Cardiac muscle cell (in vitro differentiated cells and primary cell): ENCODE measurements at regions not wholly inside any gene's neighbourhood (a gene's known extent, or its start where the extent isn't known, plus 50 kb on each side); places are given as distances from the start of the nearest gene placed in this dataset.

ENCODE experiments used
- DNase-seq, 2 donors: peaks; one replicate each; pipeline versions ENCODE4 v3.0.0 to v3.0.0-alpha.2; 2010 to 2017; ENCODE audit warnings: low read depth in 1 of 2, low spot score in 1 of 2
- H3K27ac ChIP-seq: fragments of 200-600 bp; sonication (generic); 2 replicates; pipeline ENCODE4 v1.5.1; 2016
- H3K27me3 ChIP-seq: fragments of 200-600 bp; sonication (generic); 2 replicates; pipeline ENCODE4 v1.6.0; 2016; ENCODE audit warnings: control low read depth
- H3K36me3 ChIP-seq: fragments of 200-600 bp; sonication (generic); 2 replicates; pipeline ENCODE4 v1.5.1; 2016; ENCODE audit warnings: control low read depth
- H3K4me1 ChIP-seq: fragments of 200-600 bp; sonication (generic); 2 replicates; pipeline ENCODE4 v1.8.1; 2017; ENCODE audit warnings: low read depth, mild to moderate bottlenecking, mixed run types
- H3K4me3 ChIP-seq: fragments of 200-600 bp; sonication (generic); 2 replicates; pipeline ENCODE4 v1.5.1; 2016; ENCODE audit warnings: mild to moderate bottlenecking
- H3K9me3 ChIP-seq: fragments of 200-600 bp; sonication (generic); 2 replicates; pipeline ENCODE4 v1.5.1; 2017; ENCODE audit warnings: low read depth, mild to moderate bottlenecking, control low read depth
- TF ChIP-seq, protein P1 (sequence below): IDR thresholded peaks from 2 replicates; pipeline ENCODE4 v1.5.1; 2012; ENCODE audit warnings: low read depth, mild to moderate bottlenecking, low read length

DNA sequence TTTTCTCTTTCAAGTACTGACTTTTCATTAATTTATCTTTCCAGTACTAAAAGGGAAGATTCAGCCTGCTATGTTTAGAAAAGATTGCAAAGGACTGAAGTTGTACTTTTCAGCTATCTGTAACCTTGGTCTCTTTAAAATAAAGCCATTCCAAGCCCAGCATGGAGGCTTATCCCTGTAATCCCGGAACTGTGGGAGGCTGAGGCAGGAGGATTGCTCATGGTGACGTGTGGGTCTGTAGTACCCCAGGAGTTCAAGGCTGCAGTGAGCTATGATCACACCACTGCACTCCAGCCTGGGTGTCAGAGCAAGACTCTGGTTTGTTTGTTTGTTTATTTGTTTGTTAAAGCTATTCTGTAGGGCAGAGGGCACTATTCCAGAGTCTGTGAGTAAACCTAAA, 50.6 kb upstream of the TMEM170B start:
- TF ChIP-seq, protein P1, sequence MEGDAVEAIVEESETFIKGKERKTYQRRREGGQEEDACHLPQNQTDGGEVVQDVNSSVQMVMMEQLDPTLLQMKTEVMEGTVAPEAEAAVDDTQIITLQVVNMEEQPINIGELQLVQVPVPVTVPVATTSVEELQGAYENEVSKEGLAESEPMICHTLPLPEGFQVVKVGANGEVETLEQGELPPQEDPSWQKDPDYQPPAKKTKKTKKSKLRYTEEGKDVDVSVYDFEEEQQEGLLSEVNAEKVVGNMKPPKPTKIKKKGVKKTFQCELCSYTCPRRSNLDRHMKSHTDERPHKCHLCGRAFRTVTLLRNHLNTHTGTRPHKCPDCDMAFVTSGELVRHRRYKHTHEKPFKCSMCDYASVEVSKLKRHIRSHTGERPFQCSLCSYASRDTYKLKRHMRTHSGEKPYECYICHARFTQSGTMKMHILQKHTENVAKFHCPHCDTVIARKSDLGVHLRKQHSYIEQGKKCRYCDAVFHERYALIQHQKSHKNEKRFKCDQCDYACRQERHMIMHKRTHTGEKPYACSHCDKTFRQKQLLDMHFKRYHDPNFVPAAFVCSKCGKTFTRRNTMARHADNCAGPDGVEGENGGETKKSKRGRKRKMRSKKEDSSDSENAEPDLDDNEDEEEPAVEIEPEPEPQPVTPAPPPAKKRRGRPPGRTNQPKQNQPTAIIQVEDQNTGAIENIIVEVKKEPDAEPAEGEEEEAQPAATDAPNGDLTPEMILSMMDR, result no peak
- no peaks in the 10 kb centered on the region for H3K36me3 ChIP-seq

DNA sequence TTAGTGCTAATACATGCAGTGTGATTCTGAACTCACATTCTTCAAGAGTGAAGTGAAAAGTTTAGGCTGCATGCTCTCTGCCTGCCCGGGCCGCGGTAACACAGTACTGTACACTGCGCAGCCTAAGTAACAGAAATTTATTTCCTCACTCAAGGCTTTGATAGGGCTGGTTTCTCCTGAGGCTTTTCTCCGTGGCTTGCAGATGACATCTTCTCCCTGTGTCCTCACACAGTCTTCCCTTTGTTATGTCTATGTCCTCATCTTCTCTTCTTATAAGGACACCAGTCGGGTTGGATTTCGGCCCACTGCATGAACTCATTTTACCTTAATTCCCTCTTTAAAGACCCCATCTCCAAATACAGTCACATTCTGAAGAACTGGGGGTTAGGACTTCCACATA, 51.1 kb upstream of the TMEM170B start:
- TF ChIP-seq, protein P1, result no peak
- no peaks in the 10 kb centered on the region for H3K36me3 ChIP-seq
- no peaks in the 10 kb centered on the region for H3K27me3 ChIP-seq
- H3K27ac ChIP-seq, result no peak overlapping the region
- no peak for DNase-seq
- H3K4me1 ChIP-seq, result no peaks in the 10 kb centered on the region
- H3K4me3 ChIP-seq, result no peak overlapping the region
- no peaks in the 10 kb centered on the region for H3K9me3 ChIP-seq

More for the DNA sequence above, 50.6 kb upstream of the TMEM170B start:
- Histone ChIP-seq H3K27ac (no peak overlapping the region), H3K27me3 (no peaks in the 10 kb centered on the region), H3K4me1 (no peaks in the 10 kb centered on the region), H3K4me3 (no peak overlapping the region), H3K9me3 (no peaks in the 10 kb centered on the region)
- DNase-seq, result no peak

DNA sequence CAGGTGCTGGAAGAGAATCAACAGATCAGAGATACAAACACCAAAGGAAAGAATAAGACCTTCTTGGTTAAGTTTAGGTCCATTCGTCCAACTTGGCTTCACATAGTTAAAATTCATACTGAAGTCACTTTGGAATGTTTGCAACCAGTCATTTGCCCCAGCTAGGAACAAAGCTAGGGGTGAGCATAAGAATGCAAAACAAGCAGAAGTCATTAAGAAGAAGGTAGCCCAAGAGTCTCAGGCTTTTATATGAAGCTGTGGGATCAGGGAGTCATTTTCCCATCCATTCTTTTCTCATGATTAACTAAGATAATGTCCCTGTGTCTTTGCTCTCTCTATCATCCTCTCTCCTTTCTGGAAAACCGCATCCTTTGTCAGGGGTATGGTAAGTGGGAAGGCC, 51.5 kb upstream of the TMEM170B start:
- DNase-seq, result no peak
- no peak overlapping the region for H3K4me3 ChIP-seq
- H3K27me3 ChIP-seq, result no peaks in the 10 kb centered on the region
- no peaks in the 10 kb centered on the region for H3K4me1 ChIP-seq
- H3K9me3 ChIP-seq, result no peaks in the 10 kb centered on the region
- H3K36me3 ChIP-seq, result no peaks in the 10 kb centered on the region
- TF ChIP-seq, protein P1, result no peak
- H3K27ac ChIP-seq, result no peak overlapping the region

DNA sequence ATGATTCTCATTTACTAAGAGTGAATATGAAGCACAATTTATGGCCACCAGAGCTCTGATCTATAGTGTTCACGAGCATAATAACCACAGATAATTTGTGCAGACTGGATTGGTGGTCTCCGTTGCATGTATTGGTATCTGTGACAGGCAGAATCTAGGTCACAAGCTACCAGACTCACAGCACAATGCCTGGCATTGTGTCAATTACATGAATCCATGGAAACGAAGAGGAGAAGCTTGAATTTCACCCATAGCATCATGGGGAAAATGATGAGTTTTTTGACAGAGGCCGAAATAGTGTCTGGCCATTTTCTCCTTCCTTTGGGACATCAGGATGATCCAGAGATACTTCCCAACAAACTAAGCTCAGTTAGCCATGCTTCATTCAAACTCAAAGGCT, 52.3 kb upstream of the TMEM170B start:
- H3K27me3 ChIP-seq, result no peaks in the 10 kb centered on the region
- TF ChIP-seq, protein P1, result no peak
- H3K9me3 ChIP-seq, result no peaks in the 10 kb centered on the region
- H3K4me1 ChIP-seq, result no peaks in the 10 kb centered on the region
- DNase-seq, result no peak
- no peak overlapping the region for H3K4me3 ChIP-seq
- H3K36me3 ChIP-seq, result no peaks in the 10 kb centered on the region
- H3K27ac ChIP-seq, result no peak overlapping the region

DNA sequence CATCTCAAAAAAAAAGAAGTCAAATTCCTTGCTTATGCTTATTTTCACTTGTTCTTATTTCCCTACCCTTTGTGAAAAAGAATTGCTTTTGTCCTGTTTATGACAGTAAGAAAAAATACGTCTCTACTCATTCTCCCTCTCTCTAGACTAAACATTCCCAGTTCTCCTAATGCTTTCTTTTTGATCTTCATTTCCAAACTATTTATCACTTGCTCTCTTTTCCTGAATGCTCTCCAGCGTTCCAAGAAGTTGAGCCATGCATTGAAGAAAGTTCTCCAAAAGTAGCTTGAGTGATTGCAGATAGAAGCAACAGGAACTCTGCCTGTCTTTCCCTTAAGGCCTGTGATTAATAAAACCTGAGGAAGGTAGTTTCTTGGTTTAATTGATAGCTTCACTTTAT, 53.1 kb upstream of the TMEM170B start:
- no peaks in the 10 kb centered on the region for H3K4me1 ChIP-seq
- H3K4me3 ChIP-seq, result no peak overlapping the region
- no peak overlapping the region for H3K27ac ChIP-seq
- H3K36me3 ChIP-seq, result no peaks in the 10 kb centered on the region
- DNase-seq, result no peak
- H3K9me3 ChIP-seq, result no peaks in the 10 kb centered on the region
- TF ChIP-seq, protein P1, result no peak
- H3K27me3 ChIP-seq, result no peaks in the 10 kb centered on the region

DNA sequence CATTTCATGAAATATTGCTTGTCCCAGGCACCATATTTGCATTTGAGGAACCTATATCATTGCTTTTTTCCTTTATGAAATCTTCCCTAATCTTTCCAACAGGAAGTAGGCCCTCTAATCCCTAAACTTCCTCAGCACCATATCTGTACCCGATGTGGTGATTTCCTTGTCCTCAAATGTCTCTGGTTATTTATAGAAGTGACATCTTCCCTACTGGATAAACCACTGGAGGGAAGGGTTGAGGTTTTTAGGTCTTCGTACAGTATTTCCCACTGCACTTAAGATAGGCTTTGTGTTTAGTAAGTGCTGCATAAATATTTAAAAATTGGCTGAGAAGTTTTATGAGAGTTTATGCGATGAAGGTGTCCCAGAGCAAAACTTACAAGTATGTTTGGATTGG, 54.9 kb upstream of the TMEM170B start:
- no peaks in the 10 kb centered on the region for H3K36me3 ChIP-seq
- H3K9me3 ChIP-seq, result no peaks in the 10 kb centered on the region
- TF ChIP-seq, protein P1, result no peak
- H3K27ac ChIP-seq, result no peak overlapping the region
- no peaks in the 10 kb centered on the region for H3K4me1 ChIP-seq
- H3K27me3 ChIP-seq, result no peaks in the 10 kb centered on the region
- H3K4me3 ChIP-seq, result no peak overlapping the region
- no peak for DNase-seq
